ENCODE measurements at regions not wholly inside any gene's neighbourhood (a gene's known extent, or its start where the extent isn't known, plus 50 kb on each side); places are given as distances from the start of the nearest gene placed in this dataset.

- TF ChIP-seq EZH2 (IDR thresholded peaks at IDR 0.05; ENCODE audit: low read depth) (no peak), CTCF (conservative IDR thresholded peaks at IDR 0.05) (no peak)
These were observed 902.6 kb upstream of the MBL2 start for GRCh38 chr10:53675177-53675576.
